AML-193 (cell line): ENCODE measurements at regions not wholly inside any gene's neighbourhood (a gene's known extent, or its start where the extent isn't known, plus 50 kb on each side); places are given as distances from the start of the nearest gene placed in this dataset.

Experiments
- DNase-seq, 2 experiments: peaks; one replicate each; lab custom pipeline; 2025; lab: John Stamatoyannopoulos, UW

- no peak for DNase-seq
Measured at GRCh38 chr5:133797167-133797566, 171.3 kb downstream of the C5orf15 start.

GRCh38 chr5:133796186-133796585, 172.2 kb downstream of the C5orf15 start:
- DNase-seq: no peak

GRCh38 chr5:133794771-133795415, 173.5 kb downstream of the C5orf15 start:
- no peak for DNase-seq

- no peak for DNase-seq
Measured at GRCh38 chr5:133793756-133794465, 174.5 kb downstream of the C5orf15 start.

- no peak for DNase-seq
Measured at GRCh38 chr5:133792655-133793054, 175.8 kb downstream of the C5orf15 start.

- no peak for DNase-seq
Measured at GRCh38 chr5:133792024-133792423, 176.4 kb downstream of the C5orf15 start.

GRCh38 chr5:133790898-133791297, 177.5 kb downstream of the C5orf15 start:
- DNase-seq: no peak

- no peak for DNase-seq
Measured at GRCh38 chr5:133789428-133789827, 177.1 kb upstream of the FSTL4 start.

GRCh38 chr5:133788121-133788520, 175.8 kb upstream of the FSTL4 start:
- DNase-seq: no peak

- DNase-seq: no peak
Measured at GRCh38 chr5:133786420-133786819, 174.1 kb upstream of the FSTL4 start.

GRCh38 chr5:133785182-133785581, 172.8 kb upstream of the FSTL4 start:
- no peak for DNase-seq

GRCh38 chr5:133783481-133783880, 171.1 kb upstream of the FSTL4 start:
- no peak for DNase-seq

GRCh38 chr5:133782736-133783135, 170.4 kb upstream of the FSTL4 start:
- no peak for DNase-seq

- DNase-seq: no peak
Measured at GRCh38 chr5:133781436-133782225, 169.3 kb upstream of the FSTL4 start.

- DNase-seq: no peak
Measured at GRCh38 chr5:133780619-133781280, 168.4 kb upstream of the FSTL4 start.

GRCh38 chr5:133779828-133780475, 167.6 kb upstream of the FSTL4 start:
- no peak for DNase-seq

- no peak for DNase-seq
Measured at GRCh38 chr5:133778636-133779035, 166.3 kb upstream of the FSTL4 start.

- no peak for DNase-seq
Measured at GRCh38 chr5:133777951-133778350, 165.6 kb upstream of the FSTL4 start.

GRCh38 chr5:133775584-133776304, 163.4 kb upstream of the FSTL4 start:
- no peak for DNase-seq

GRCh38 chr5:133773247-133774202, 161.2 kb upstream of the FSTL4 start:
- DNase-seq: no peak
